ENCODE measurements at regions not wholly inside any gene's neighbourhood (a gene's known extent, or its start where the extent isn't known, plus 50 kb on each side); places are given as distances from the start of the nearest gene placed in this dataset.

DNA sequence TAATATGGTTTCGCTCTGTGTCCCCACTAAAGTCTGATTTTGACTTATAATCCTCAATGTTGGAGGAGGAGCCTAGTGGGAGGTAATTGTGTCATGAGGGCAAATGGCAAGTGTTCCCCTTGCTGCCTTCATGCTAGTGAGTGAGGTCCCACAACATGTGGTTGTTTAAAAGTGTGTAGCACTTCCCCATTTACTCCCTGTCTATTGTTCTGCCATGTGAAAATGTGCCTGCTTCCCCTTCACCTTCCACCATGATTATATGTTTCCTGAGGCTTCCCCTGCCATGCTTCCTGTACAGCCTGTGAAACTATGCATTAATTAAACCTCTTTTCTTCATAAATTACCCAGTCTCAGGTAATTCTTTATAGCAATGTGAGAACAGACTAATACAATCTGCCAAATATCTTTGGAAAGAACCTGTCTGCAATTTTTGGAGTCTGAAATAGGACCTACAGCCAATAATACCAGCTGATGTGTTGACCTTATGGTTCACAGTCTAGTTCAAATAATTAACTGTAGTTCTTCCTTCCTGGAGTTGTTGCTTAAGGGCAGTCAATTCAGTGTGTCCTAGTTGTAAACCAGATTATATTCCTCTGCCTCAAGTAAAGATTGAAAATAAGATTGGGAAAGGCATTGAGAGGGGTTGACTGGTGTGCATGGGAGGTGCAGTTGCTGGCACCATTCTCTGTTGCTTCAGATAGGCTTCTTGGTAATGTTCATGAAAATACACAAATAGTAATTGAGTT, 1442.9 kb downstream of the SLITRK1 start:
- intact Hi-C loops (cut with DNase I) = no loop called here
- DNase-seq (ENCODE audit: low spot score) = no peak

DNA sequence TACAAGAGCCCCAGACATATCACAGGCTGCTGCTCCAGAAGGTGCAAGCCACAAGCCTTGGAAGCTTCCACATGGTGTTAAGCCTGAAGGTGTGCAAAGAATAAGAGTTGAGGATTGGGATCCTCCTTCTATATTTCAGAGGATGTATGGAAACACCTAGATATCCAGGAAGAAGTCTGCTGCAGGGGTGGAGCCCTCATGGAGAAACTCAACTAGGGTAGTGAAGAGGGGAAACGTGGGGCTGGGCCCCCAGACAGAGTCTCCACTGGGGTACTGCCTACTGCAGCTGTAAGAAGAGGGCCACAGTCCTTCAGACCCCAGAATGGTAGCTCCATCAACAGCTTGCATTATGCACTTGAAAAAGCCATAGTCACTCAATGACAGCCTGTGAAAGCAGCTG, 1444.0 kb downstream of the SLITRK1 start:
- DNase-seq (ENCODE audit: low spot score) = no peak
- intact Hi-C loops (cut with DNase I) = no loop called here

DNA sequence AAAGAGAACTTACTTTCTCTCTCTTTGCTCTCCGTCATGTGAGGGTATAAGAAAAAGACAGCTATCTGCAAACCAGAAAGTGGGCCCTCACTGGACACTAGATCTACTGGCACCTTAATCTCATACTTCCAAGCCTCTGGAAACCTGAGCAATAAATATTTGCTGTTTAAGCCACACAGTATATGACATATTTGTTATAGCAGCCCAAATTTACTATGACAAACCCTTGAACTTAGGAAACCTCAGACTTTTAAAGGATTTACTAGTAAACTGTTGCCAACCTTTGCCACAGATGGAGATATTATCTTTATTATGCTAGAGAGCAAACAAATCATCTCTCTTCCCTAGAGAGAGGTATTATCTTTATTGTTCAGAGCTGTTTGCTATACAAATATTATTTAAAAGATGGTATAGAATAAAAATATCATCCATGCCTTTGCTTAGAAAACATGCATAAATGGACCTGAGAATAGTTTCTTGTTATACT, 1446.1 kb downstream of the SLITRK1 start:
- DNase-seq (ENCODE audit: low spot score) = no peak
- intact Hi-C loops (cut with DNase I) = no loop called here

DNA sequence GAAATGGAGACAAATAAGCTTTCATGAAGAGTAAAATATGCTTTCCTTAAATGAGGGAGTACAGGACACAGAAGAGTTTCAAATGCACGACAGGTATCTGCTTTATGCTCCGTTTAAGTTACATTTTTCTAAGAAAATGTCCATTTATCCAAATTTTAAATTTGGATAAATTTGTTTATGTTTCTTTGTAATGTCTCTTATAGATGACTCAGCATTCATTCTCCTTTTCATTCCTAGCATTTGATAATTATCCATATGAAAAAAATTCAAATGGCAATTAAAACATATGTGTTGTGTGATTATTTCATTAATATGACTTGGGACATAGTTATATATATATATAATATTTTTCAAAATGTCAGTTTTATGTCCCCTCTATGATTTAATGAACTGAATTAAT, 1449.3 kb downstream of the SLITRK1 start:
- no peak for DNase-seq (ENCODE audit: low spot score)
- intact Hi-C loops (cut with DNase I) = no loop called here

DNA sequence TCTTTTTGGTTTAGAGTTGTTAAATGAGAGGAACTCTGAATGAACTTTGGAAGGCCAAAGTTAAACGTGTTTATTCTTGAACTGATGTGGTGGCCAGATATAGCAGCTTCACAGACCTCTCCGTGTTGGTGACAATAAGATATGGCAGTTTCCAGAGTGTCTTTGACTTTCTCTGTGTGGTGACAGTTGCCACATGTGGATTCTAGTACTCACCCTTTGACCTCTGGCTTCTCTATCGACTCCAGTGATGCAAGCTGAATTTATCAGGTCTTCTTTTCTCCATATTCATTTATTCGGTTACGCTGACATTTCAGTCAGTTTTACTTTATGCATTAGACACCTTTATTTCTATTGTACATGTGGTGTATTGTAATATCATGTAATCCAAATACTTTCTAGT, 1469.5 kb downstream of the SLITRK1 start:
- no peak for DNase-seq (ENCODE audit: low spot score)
- intact Hi-C loops (cut with DNase I) = no loop called here

DNA sequence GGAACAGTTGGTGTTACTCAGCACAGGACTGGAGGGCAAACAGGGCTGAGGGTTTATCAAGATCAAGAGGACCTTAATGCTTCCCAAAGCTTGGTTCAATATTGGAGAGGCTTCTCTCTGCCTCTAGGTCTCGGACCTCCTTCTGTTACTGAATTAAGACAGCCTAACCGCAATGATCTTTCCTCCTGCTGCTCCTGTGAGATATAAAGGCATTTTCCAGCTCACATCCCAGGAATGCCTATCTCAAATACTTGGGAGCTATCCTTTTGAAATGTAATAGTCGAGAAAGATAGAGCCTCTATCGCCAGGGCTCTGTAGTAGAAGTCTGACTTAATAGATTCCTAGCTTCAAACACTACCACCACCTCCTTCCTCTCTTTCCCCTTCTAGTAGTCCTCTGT, 1475.0 kb downstream of the SLITRK1 start:
- intact Hi-C loops (cut with DNase I) = no loop called here
- DNase-seq (ENCODE audit: low spot score) = no peak

DNA sequence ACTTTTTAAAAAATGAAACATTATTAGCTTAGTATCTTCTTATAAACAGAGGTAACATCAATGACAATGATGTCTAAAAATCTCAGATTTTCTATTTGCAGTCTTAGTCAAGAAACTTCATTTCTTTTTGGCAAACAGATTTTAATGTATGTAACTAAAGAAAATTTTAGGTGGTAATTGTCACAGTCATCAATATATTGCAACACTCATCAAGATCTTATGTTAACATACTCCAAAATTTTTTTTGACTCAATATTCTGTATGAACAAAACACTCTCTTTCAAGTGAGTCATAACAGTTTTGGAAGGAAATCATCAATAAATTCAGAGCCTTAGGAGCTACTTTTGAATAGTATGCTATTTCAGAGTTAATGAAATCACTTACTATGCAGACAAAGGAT, 1507.6 kb downstream of the SLITRK1 start:
- intact Hi-C loops (cut with DNase I) = no loop called here
- no peak for DNase-seq (ENCODE audit: low spot score)

DNA sequence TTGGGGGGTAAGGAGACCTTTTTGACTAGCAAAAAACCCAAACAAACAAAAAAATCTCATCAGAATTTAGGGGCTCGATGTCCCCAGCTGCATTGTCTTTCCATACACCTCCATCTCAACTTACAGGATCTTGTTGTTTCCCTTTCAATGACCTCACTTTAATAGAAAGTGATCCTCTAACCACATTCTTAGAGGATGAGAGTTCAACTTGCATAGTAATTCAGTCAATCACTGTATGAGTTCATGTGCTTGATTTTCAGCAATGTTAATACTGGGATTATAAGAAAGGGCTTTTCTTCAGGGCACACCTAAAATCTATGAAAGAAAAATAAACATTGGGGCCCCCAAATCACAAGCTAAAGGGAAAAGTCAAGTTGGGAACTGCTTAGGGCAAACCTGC, 1512.0 kb downstream of the SLITRK1 start:
- no peak for DNase-seq (ENCODE audit: low spot score)
- intact Hi-C loops (cut with DNase I) = no loop called here

DNA sequence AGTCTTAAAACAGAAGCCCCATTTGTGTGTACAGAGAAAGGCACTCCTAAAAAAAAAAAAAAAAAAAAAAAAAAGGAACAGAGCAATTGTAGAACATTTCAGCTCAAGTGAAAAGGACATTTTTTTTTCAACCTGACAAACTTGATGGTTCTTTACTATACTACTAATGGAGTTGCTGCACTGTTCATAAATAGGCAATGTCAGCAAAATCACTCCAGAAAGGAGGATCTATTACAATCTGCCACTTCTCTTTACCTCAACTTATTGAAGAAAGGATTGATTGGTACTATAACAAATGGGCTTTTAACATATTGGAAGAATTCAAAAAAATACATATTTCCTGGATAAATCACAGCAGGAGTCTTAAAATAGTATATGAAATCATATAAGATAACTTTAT, 1517.7 kb downstream of the SLITRK1 start:
- intact Hi-C loops (cut with DNase I) = no loop called here
- no peak for DNase-seq (ENCODE audit: low spot score)

DNA sequence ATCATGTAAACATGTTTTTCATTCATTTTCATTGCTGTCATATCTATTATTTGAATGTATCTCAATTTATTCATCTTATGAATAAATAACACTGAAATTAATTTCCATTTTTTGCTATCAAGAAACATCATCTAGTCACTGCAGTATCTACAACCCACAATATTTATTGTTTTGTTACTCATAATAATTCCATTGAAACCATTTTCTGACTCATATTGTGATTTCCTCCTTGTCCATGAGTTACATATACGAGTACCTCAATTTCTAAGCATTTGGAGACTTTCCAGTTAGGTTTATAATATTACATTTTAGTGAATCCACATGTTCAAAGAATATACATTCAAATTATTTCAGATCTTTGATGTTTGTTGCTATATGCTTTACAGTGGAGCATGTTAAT, 1524.0 kb downstream of the SLITRK1 start:
- intact Hi-C loops (cut with DNase I) = no loop called here
- no peak for DNase-seq (ENCODE audit: low spot score)

DNA sequence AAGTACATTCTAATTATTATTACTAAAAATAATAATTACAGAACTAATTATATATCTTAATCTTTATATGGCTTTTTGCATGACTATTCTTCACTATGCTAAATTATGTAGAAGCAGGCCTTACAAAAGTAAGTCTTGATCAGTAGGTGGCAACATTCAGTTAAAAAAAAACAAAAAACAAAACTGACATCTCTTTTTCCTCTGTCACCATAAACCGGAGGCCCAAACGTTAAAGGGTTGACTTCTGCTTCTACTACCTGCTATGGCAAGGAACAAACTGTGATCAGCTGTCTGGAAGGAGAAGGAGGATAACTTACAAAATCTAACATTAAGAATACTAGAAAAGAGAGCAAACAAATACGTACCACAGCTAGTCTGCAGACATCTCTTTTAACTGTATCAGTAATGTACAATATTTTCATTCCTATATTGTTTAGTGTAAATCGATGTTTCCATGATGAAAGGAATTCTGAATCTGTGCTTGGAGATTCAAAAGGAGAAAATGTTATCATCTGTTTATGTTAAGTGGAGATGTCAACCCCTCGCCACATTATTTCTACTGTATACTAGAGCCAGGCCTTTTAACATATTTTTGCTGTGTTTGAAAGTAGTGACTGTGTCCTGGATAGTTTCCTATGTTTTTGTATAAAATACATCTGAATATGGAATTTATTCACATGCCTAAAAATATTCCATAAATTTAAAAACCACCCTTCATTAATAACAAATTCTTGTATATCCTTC, 1525.4 kb downstream of the SLITRK1 start:
- intact Hi-C loops (cut with DNase I) = no loop called here
- DNase-seq (ENCODE audit: low spot score) = no peak

DNA sequence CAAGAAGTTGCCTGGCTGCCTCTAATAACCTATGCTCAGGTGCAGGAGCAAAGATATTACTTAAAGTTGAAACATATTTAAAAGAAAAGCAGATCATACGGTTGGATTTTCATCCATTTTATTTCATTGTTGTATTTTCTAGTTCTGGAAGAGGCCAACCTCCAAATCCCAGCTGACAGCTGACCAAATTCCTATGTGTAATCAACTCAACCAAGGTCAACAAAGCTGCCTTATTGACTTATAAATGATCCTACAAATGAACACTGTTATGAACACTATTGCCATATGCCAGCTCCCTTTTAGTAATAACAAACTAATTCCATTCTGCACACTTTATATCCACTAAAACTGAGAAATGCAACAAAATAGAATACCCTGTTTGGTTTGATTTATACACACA, 1537.4 kb downstream of the SLITRK1 start:
- intact Hi-C loops (cut with DNase I) = no loop called here
- no peak for DNase-seq (ENCODE audit: low spot score)

DNA sequence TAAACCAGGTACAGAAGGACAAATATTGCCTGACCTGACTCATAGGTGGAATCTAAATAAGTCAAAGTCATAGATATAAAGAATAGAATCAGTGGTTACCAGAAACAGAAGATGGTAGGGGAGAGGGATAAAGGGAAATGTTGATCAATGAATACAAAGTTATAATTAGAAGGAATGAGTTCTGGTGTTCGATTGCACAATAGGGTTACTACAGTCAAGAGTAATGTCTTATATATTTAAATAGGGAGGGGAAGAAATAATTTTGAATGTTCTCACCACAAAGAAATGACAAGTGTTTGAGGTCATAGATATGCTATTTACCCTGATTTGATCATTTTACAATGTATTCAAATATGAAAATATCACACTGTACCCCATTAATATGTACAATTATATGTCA, 1541.2 kb downstream of the SLITRK1 start:
- intact Hi-C loops (cut with DNase I) = no loop called here
- no peak for DNase-seq (ENCODE audit: low spot score)

DNA sequence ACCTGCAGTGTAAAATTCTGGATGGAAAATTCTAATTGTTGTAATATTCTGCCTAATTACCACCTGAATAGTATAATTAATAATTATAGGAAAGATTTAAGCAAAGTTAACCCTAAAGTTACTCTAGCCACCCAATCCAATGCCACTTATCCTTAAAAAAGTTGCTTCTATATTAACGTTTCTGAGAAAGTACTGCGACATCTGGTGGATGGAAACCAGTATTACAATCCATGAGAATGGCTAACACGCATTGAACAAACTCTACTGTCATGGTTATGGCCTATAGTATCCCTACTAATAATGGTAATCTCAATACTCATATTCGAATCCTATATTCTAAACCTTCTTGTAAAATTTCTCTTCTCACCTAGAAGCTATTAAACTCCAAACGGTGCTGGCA, 1551.8 kb downstream of the SLITRK1 start:
- intact Hi-C loops (cut with DNase I) = no loop called here
- DNase-seq (ENCODE audit: low spot score) = no peak

DNA sequence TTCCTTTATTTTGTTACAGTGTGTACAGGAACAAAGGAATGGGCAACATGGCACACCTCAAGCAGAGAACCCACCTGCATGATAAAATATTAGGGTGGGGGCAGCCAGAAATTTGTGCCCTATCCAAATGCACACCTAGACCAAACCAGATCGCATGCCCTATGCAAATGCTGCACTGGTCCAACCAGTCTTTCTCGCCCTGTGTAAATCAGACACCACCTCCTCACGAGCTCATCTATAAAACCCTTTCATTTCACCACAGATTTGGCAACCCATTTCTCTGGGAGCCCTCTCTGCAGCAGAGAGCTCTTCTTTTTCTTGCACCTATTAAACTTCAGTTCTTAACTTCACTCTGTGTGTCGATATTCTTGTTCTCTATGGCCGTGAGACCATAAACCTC, 1559.2 kb downstream of the SLITRK1 start:
- DNase-seq (ENCODE audit: low spot score) = no peak
- intact Hi-C loops (cut with DNase I) = no loop called here

DNA sequence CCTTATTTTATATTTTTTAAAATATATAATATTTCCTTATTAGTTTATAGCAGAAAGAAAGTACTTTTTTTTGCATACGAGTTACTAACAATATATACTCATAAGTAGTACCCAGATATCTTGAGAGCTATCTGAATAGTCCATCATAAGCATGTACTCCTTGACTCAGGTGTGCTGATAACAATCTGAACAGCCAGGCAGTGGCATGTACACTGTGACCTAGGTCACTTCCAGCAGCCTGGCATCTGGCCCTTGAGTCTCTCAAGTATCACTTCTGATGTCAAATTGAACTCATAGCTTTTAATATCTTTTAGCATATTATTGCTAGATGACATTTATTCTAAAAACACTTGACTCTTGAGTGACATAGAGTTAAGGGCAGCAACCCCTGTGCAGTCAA, 1576.7 kb downstream of the SLITRK1 start:
- DNase-seq (ENCODE audit: low spot score) = no peak
- intact Hi-C loops (cut with DNase I) = no loop called here

DNA sequence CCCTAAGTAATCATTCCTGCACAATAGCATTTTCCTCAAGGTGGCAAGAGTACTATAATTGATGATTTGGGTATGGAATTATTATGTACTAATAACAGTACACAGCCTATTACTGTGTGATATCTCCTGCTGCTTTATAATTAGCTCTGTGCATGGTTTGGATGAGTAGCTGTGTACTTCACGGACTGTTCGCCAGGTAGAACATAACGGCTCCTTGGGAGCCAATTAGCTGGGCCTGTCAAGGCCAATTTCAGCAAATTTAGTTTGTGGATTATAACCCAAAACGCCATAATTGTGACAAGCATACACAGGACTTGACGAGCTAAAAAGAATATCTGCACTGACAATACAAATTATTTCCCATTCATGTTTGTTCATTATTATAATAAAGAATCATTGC, 1584.2 kb downstream of the SLITRK1 start:
- intact Hi-C loops (cut with DNase I) = no loop called here
- DNase-seq (ENCODE audit: low spot score) = no peak

DNA sequence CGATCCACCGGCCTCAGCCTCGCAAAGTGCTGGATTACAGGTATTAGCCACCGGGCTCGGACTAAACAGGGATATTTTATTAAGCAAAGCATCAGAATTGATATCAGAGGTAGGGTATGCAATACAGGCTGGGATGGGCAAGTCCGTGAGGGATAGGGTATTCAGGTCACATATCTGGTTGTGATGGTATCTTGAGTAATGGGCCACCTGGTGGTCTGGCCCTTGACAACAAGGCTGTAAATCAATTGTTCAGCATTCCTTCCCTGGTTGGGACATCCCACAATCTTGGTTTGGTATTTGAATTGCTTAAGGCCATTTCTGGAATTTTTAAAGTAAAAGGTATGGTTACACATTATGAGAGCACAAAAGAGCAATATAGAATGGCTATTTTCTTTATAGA, 1588.0 kb downstream of the SLITRK1 start:
- DNase-seq (ENCODE audit: low spot score) = no peak
- intact Hi-C loops (cut with DNase I) = no loop called here

DNA sequence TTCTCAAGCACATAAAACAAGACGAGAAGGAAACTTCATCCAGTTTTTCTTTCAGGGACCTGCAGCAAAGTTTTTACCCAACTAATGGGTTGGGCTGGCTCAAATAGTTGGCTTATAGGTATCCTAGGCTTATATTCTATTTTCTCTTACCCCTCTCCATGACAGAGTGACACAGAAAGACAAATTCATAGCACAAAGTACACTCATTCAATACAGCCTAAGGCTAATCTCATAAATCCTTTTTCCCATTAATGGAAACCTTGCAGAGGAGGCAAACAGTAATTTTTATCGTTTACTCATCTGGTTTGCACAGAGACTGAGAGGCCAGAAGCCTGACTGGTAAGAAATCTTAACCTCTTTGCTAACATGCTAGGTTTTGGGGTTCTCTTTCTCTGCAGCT, 1589.9 kb downstream of the SLITRK1 start:
- intact Hi-C loops (cut with DNase I) = no loop called here

DNA sequence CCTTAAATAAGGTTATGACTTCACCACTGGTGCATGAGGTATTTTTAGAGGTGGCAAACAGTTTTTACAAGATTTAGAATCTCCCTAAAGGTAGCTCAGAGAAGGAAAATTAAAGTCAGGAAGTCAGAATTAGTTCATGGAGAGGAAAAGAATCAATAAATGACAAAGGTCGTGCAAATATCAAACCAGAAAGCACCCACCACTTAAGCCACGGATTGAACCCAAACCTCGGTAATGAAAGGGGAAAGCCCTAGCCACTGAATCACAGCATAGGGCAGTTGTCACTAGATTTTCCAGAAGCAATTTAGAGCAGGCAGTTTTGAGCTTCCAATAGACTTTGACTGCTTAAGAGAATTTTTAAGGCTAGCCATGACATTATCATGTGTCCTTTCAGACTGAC, 1590.4 kb downstream of the SLITRK1 start:
- DNase-seq (ENCODE audit: low spot score) = no peak
- intact Hi-C loops (cut with DNase I) = no loop called here

More for the DNA sequence above, 1589.9 kb downstream of the SLITRK1 start:
- DNase-seq (ENCODE audit: low spot score) = no peak

DNA sequence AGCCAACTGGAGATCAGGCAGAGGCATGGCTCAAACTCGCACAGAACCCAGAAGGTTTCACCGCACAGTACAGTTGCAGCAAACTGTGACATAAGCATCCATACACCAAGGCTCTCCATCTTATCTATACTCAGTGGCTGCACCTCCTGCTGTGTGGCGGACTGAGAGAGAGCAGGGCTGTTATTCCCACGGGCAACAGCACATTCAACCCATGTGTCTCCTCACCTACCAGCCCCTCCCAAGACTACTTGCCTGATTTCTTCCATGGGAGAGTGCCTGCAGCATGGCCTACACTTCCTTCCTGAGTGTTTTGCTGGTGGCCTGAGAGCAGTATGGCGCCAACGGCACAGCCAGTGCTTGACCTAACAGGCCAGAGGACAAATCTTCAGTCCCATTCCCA, 1606.6 kb downstream of the SLITRK1 start:
- intact Hi-C loops (cut with DNase I) = no loop called here
- DNase-seq (ENCODE audit: low spot score) = no peak
